HL-60 (cell line): ENCODE measurements at regions not wholly inside any gene's neighbourhood (a gene's known extent, or its start where the extent isn't known, plus 50 kb on each side); places are given as distances from the start of the nearest gene placed in this dataset.

Source experiments
- CTCF ChIP-seq: IDR thresholded peaks from one replicate; pipeline ENCODE4 v1.5.1; 2011; ENCODE audit warnings: low read length, control low read depth, inconsistent platforms; ENCODE audit not compliant: insufficient read depth
- REST ChIP-seq: IDR thresholded peaks from 2 replicates; pipeline ENCODE4 v1.6.1; 2012; ENCODE audit warnings: low read depth; ENCODE audit not compliant: insufficient replicate concordance

DNA sequence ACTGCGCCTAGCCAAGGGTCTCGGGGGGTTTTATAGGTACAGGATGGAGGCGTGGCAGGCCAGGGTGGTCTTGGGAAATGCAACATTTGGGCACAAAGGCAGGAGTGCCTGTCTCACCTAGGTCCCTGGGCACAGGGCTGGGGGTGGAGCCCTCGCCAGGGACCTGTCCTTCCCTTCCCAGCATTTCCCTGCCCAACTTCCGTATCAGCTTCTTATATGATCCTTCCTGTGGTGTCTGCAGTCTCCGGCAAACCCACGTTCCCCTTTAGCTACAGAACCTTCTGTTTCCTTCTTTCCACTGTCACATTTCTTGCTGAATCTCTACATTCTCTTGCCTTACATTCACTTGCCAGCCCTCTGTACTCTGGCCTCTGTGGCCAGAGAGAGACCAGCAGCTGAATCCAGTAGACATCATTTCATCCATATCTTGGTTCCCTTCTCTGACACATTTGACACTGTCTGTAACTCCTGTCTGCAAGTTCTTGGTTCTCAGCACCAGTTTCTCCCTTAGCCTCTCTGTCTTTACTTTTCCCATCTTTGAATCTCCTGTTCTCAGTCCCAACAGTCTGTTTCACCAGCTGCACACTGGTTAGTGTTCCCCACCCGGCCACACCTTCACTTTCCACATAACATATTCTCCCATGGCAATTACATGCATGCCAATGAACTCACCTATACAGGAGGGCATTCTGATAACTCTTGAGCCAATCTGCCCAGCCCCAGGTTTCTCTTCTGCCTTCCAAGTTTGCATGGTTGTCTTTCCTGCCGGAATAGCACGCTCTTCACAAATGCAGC is 134.7 kb upstream of the ZNF608 start:
- no peak for TF ChIP-seq CTCF
- no peak for TF ChIP-seq REST
